GM23338 (cell line): ENCODE measurements at regions not wholly inside any gene's neighbourhood (a gene's known extent, or its start where the extent isn't known, plus 50 kb on each side); places are given as distances from the start of the nearest gene placed in this dataset.

Source experiments
- ATAC-seq: fragments of 200-7000 bp; cut with Tn5 transposase; 3 replicates; pipeline ENCODE4 v1.9.1; 2020
- DNase-seq: peaks from one replicate; pipeline ENCODE4 v3.0.0-alpha.2; 2015; ENCODE audit warnings: low spot score
- H2AFZ ChIP-seq: fragments of 200-600 bp; sonication (generic); 2 replicates; pipeline ENCODE4 v1.8.0; 2016; ENCODE audit warnings: antibody characterized with exemption, mild to moderate bottlenecking, moderate library complexity
- H3F3A ChIP-seq: fragments of 200-600 bp; sonication (generic); replicated peaks from 2 replicates; pipeline ENCODE4 v1.8.0; 2017; ENCODE audit warnings: antibody characterized with exemption, mixed run types, low read depth
- H3K27ac ChIP-seq: fragments of 200-600 bp; sonication (generic); 2 replicates; pipeline ENCODE4 v1.6.1; 2016; ENCODE audit warnings: low read depth
- H3K27me3 ChIP-seq: fragments of 200-600 bp; sonication (generic); 2 replicates; pipeline ENCODE4 v1.8.0; 2016; ENCODE audit warnings: mild to moderate bottlenecking, mixed run types, moderate library complexity; ENCODE audit not compliant: insufficient read depth
- H3K36me3 ChIP-seq: fragments of 200-600 bp; sonication (generic); 2 replicates; pipeline ENCODE4 v1.8.0; 2016; ENCODE audit warnings: mild to moderate bottlenecking; ENCODE audit not compliant: insufficient read depth
- H3K4me1 ChIP-seq: fragments of 200-600 bp; sonication (generic); 2 replicates; pipeline ENCODE4 v1.8.0; 2016; ENCODE audit warnings: mild to moderate bottlenecking, moderate library complexity; ENCODE audit not compliant: insufficient read depth
- H3K4me2 ChIP-seq: fragments of 200-600 bp; sonication (generic); 2 replicates; pipeline ENCODE4 v1.7.1; 2017; ENCODE audit warnings: mixed run types
- H3K4me3 ChIP-seq: fragments of 200-600 bp; sonication (generic); 2 replicates; pipeline ENCODE4 v1.6.1; 2016; ENCODE audit warnings: mixed run types
- H3K79me2 ChIP-seq: fragments of 200-600 bp; sonication (generic); replicated peaks from 2 replicates; pipeline ENCODE4 v1.8.0; 2017; ENCODE audit warnings: mild to moderate bottlenecking; ENCODE audit not compliant: insufficient read depth
- H3K9me2 ChIP-seq: fragments of 200-600 bp; sonication (generic); 2 replicates; pipeline ENCODE4 v1.8.0; 2017; ENCODE audit not compliant: insufficient read depth
- H4K20me1 ChIP-seq: fragments of 200-600 bp; sonication (generic); replicated peaks from 2 replicates; pipeline ENCODE4 v1.8.0; 2017; ENCODE audit warnings: mild to moderate bottlenecking; ENCODE audit not compliant: insufficient read depth
- H3K27ac Mint-ChIP-seq: 2 replicates; pipeline ENCODE4 v1.8.0; 2020; ENCODE audit warnings: inconsistent platforms, mild to moderate bottlenecking, moderate library complexity, mixed read lengths
- H3K27me3 Mint-ChIP-seq: 3 replicates; pipeline ENCODE4 v1.8.0; 2022; ENCODE audit warnings: low read depth, mild to moderate bottlenecking, moderate library complexity, mixed read lengths, inconsistent platforms; ENCODE audit not compliant: insufficient read depth, poor library complexity
- H3K36me3 Mint-ChIP-seq: 3 replicates; pipeline ENCODE4 v1.8.0; 2021; ENCODE audit warnings: low read depth, mild to moderate bottlenecking, inconsistent platforms, moderate library complexity, mixed read lengths
- H3K4me1 Mint-ChIP-seq: 3 replicates; pipeline ENCODE4 v1.8.0; 2020; ENCODE audit warnings: mild to moderate bottlenecking, inconsistent platforms, mixed read lengths
- H3K4me3 Mint-ChIP-seq: 3 replicates; pipeline ENCODE4 v1.8.0; 2021; ENCODE audit warnings: moderate library complexity, mild to moderate bottlenecking, inconsistent platforms, mixed read lengths
- H3K9me3 Mint-ChIP-seq: 3 replicates; pipeline ENCODE4 v1.8.0; 2020; ENCODE audit warnings: moderate library complexity, mild to moderate bottlenecking, inconsistent platforms, mixed read lengths
- CREB1 ChIP-seq: fragments of 250-450 bp; sonication (Bioruptor Pico); IDR thresholded peaks from 2 replicates; pipeline ENCODE4 v1.5.0; 2020; ENCODE audit warnings: low read depth, mild to moderate bottlenecking, moderate library complexity
- CTCF ChIP-seq, 2 experiments: fragments of 200-600 bp in 1 of 2; sonication (generic) in 1 of 2; conservative IDR thresholded peaks; 2 replicates each; pipeline versions ENCODE4 v1.5.1 to v1.6.1; 2016 to 2017; ENCODE audit warnings: antibody characterized with exemption in 2 of 2, low read depth in 2 of 2, mild to moderate bottlenecking in 2 of 2, moderate library complexity in 1 of 2
- ETS1 ChIP-seq: IDR thresholded peaks from 2 replicates; pipeline ENCODE4 v1.6.1; 2016; ENCODE audit warnings: antibody characterized with exemption
- EZH2 ChIP-seq: fragments of 200-600 bp; sonication (generic); IDR thresholded peaks from one replicate; pipeline ENCODE4 v1.8.0; 2017; ENCODE audit warnings: antibody characterized with exemption, mild to moderate bottlenecking, low read depth; ENCODE audit not compliant: unreplicated experiment
- EZH2phosphoT487 ChIP-seq: fragments of 200-600 bp; sonication (generic); IDR thresholded peaks from one replicate; pipeline ENCODE4 v1.8.1; 2018; ENCODE audit warnings: antibody characterized with exemption; ENCODE audit not compliant: unreplicated experiment
- JUNB ChIP-seq: IDR thresholded peaks from one replicate; pipeline ENCODE4 v1.6.1; 2016; ENCODE audit warnings: antibody characterized with exemption; ENCODE audit not compliant: unreplicated experiment
- NANOG ChIP-seq: IDR thresholded peaks from 2 replicates; pipeline ENCODE4 v1.6.1; 2016; ENCODE audit warnings: antibody characterized with exemption, borderline replicate concordance
- POLR2AphosphoS5 ChIP-seq: IDR thresholded peaks from 2 replicates; pipeline ENCODE4 v1.6.1; 2016; ENCODE audit warnings: antibody characterized with exemption, low read depth
- REST ChIP-seq: IDR thresholded peaks from one replicate; pipeline ENCODE4 v1.6.1; 2018; ENCODE audit warnings: antibody characterized with exemption; ENCODE audit not compliant: unreplicated experiment
- STAT1 ChIP-seq: IDR thresholded peaks from one replicate; pipeline ENCODE4 v1.6.1; 2016; ENCODE audit warnings: antibody characterized with exemption; ENCODE audit not compliant: unreplicated experiment
- ZNF114 ChIP-seq: fragments of 250-450 bp; sonication (Bioruptor Pico); IDR thresholded peaks from 2 replicates; pipeline ENCODE4 v1.5.0; 2020; ENCODE audit warnings: mild to moderate bottlenecking, moderate library complexity
- ZNF331 ChIP-seq: fragments of 250-450 bp; sonication (Bioruptor Pico); IDR thresholded peaks from 2 replicates; pipeline ENCODE4 v1.5.0; 2020; ENCODE audit warnings: low read depth, mild to moderate bottlenecking, moderate library complexity
- ZNF462 ChIP-seq: fragments of 250-450 bp; sonication (Bioruptor Pico); IDR thresholded peaks from 2 replicates; pipeline ENCODE4 v1.5.0; 2020; ENCODE audit warnings: mild to moderate bottlenecking, moderate library complexity

GRCh38 chr2:33984131-33984530, 385.0 kb upstream of the FAM98A start (continued):
- TF ChIP-seq STAT1 (no peak), EZH2phosphoT487 (no peak), NANOG (no peak), ZNF114 (CRISPR knock-in tag) (no peak), POLR2AphosphoS5 (no peak), ZNF331 (CRISPR knock-in tag) (no peak), JUNB (no peak)

- H3K9me3 Mint-ChIP-seq, result peaks cover 22% of the 10 kb centered on the region
- Histone ChIP-seq H3K36me3 (no peaks in the 10 kb centered on the region; the same call in 1 of the 2 replicates), H4K20me1 (no peaks in the 10 kb centered on the region), H3K4me2 (no peak overlapping the region), H3F3A (no peaks in the 10 kb centered on the region), H3K79me2 (no peaks in the 10 kb centered on the region), H2AFZ (no peak overlapping the region), H3K4me1 (no peaks in the 10 kb centered on the region), H3K4me3 (no peak overlapping the region), H3K27me3 (no peaks in the 10 kb centered on the region), H3K27ac (no peak overlapping the region), H3K9me2 (peaks cover 11% of the 10 kb centered on the region; the same call in 1 of the 2 replicates)
- ATAC-seq (no peak), DNase-seq (no peak)
- no peaks in the 10 kb centered on the region for H3K4me1 Mint-ChIP-seq
- TF ChIP-seq ZNF114 (CRISPR knock-in tag), result no peak
- no peak for TF ChIP-seq ETS1
- TF ChIP-seq POLR2AphosphoS5, result no peak
- TF ChIP-seq STAT1, result no peak
- TF ChIP-seq ZNF462 (CRISPR knock-in tag), result no peak
- TF ChIP-seq NANOG, result no peak
- TF ChIP-seq JUNB, result no peak
- no peak for TF ChIP-seq EZH2phosphoT487
- no peak for TF ChIP-seq EZH2
- no peak for TF ChIP-seq REST
- TF ChIP-seq CREB1 (CRISPR knock-in tag), result no peak
- no peak for TF ChIP-seq CTCF (conservative IDR thresholded peaks at IDR 0.05; ENCODE audit: low read depth in 2 of 2)
- TF ChIP-seq ZNF331 (CRISPR knock-in tag), result no peak
- H3K36me3 Mint-ChIP-seq, result peaks cover 10% of the 10 kb centered on the region; the same call in 2 of the 3 replicates
- H3K27me3 Mint-ChIP-seq, result no peaks in the 10 kb centered on the region
- no peak overlapping the region for H3K27ac Mint-ChIP-seq
- H3K4me3 Mint-ChIP-seq, result no peak overlapping the region
These were observed 379.4 kb upstream of the FAM98A start for GRCh38 chr2:33978471-33978870.
